Left ventricle myocardium superior (tissue), 1 donor: ENCODE measurements at regions not wholly inside any gene's neighbourhood (a gene's known extent, or its start where the extent isn't known, plus 50 kb on each side); places are given as distances from the start of the nearest gene placed in this dataset.
"Not testable (repeated sequence)": the region's sequence is repeated elsewhere in the genome, so short reads cannot be mapped to it uniquely, and the experiment has no call there.

Experiments
- ATAC-seq: fragments of 200-7000 bp; cut with Tn5 transposase; one replicate; pipeline ENCODE4 v1.9.1; 2020; ENCODE audit warnings: mild to moderate bottlenecking, moderate library complexity
- DNase-seq: peaks from one replicate; pipeline ENCODE4 v3.0.0-alpha.2; 2020
- intact Hi-C: fragments of 100-400 bp; cut with micrococcal nuclease; formaldehyde crosslinking; loops from one replicate; pipeline ENCODE4 v1.11.0; 2022
- donor health status: DM: no; HTN: yes; CAD: no; lungs with severe emphysema.

GRCh38 chr15:50857763-50858162, 50.7 kb upstream of the AP4E1 start:
- ATAC-seq (no peak), DNase-seq (no peak)
- intact Hi-C loops, result no loop called here

- DNase-seq (no peak), ATAC-seq (no peak)
- intact Hi-C loops, result no loop called here
Observed at GRCh38 chr15:50854601-50855490, 53.6 kb upstream of the AP4E1 start.

- DNase-seq, result no peak
- intact Hi-C loops, result no loop called here
- ATAC-seq, result no peak
Observed at GRCh38 chr15:50850003-50850402, 58.5 kb upstream of the AP4E1 start.

- intact Hi-C loops, result no loop called here
- ATAC-seq, result no peak
- no peak for DNase-seq
Observed at GRCh38 chr15:50848349-50848748, 60.1 kb upstream of the AP4E1 start.

- intact Hi-C loops, DNase-seq, ATAC-seq: not testable (repeated sequence)
Observed at GRCh38 chr15:50845181-50845580, 63.3 kb upstream of the AP4E1 start.

- ATAC-seq, result no peak
- intact Hi-C loops, result no loop called here
- no peak for DNase-seq
Observed at GRCh38 chr15:50840520-50840919, 68.0 kb upstream of the AP4E1 start.

GRCh38 chr15:50837256-50837770, 71.2 kb upstream of the AP4E1 start:
- intact Hi-C loops, result no loop called here
- DNase-seq (no peak), ATAC-seq (no peak)

GRCh38 chr15:50830477-50831354, 65.2 kb upstream of the SPPL2A start:
- ATAC-seq (no peak), DNase-seq (no peak)
- intact Hi-C loops, result no loop called here

GRCh38 chr15:50828610-50829206, 63.2 kb upstream of the SPPL2A start:
- DNase-seq (no peak), ATAC-seq (peak; percentile 87)
- intact Hi-C loops, result no loop called here

- ATAC-seq, result no peak
- intact Hi-C loops, result no loop called here
- no peak for DNase-seq
Observed at GRCh38 chr15:50825946-50826345, 60.4 kb upstream of the SPPL2A start.

- intact Hi-C loops, result no loop called here
- DNase-seq, result no peak
- no peak for ATAC-seq
Observed at GRCh38 chr15:50824514-50824913, 59.0 kb upstream of the SPPL2A start.

GRCh38 chr15:50823281-50823680, 57.8 kb upstream of the SPPL2A start:
- intact Hi-C loops, result no loop called here
- DNase-seq (no peak), ATAC-seq (no peak)

- DNase-seq (no peak), ATAC-seq (no peak)
- intact Hi-C loops, result no loop called here
Observed at GRCh38 chr15:50821476-50821875, 56.0 kb upstream of the SPPL2A start.

- DNase-seq, result no peak
- intact Hi-C loops, result no loop called here
- ATAC-seq, result no peak
Observed at GRCh38 chr15:50820808-50821382, 55.4 kb upstream of the SPPL2A start.

- DNase-seq (no peak), ATAC-seq (no peak)
- intact Hi-C loops, result no loop called here
Observed at GRCh38 chr15:50819344-50819743, 53.8 kb upstream of the SPPL2A start.

- intact Hi-C loops, result no loop called here
- ATAC-seq (no peak), DNase-seq (no peak)
Observed at GRCh38 chr15:50815958-50816590, 50.6 kb upstream of the SPPL2A start.
